AML-193 (cell line): ENCODE measurements at regions not wholly inside any gene's neighbourhood (a gene's known extent, or its start where the extent isn't known, plus 50 kb on each side); places are given as distances from the start of the nearest gene placed in this dataset.

Source experiments
- DNase-seq, 2 experiments: peaks; one replicate each; lab custom pipeline; 2025; lab: John Stamatoyannopoulos, UW

- no peak for DNase-seq
These were observed 50.7 kb upstream of the PNMA8B start for GRCh38 chr19:46546194-46546896.

DNA sequence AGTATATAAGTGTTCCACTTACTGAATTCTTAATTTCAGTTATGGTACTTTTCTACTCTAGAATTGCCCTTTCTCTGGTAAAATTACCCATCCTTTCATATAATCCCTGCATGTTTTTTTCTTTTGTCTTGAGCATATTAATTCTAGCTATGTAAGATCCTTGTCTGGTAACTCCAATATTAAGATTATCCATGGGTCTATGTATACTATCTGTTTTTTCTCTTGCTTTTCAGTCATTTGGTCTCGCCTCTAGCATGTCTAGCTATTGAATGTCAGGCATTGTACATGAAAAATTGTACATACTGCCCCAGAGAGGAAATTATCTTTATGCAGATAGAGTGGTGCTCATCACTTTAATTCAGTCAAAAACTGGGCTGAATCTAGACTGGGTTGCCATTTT, 50.4 kb upstream of the CALM3 start:
- no peak for DNase-seq

DNA sequence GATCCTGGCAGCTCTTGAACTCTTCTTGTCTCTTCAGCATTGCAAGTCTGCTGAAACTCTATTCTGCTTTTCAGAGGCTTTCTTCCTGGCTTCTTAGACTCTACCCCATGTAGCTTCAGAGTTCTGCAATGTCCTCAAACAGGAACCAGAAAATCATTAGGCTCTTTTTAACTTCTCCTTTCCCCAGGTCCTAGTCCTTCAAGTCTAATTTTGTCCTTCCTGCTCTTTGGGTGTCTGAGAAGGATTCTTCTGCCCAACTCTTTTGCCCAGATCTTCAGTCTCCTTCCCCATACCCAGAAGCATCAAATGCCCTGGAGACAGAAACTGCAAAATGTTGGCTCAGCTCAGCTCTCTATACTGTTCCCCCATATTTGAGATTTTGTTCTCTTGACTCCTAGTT, 50.0 kb upstream of the CALM3 start:
- DNase-seq, result peak; percentile 3 to 41
